Mesenchymal stem cell (in vitro differentiated cells and primary cell): ENCODE measurements at regions not wholly inside any gene's neighbourhood (a gene's known extent, or its start where the extent isn't known, plus 50 kb on each side); places are given as distances from the start of the nearest gene placed in this dataset.

Experiments used
- DNase-seq: peaks from one replicate; pipeline ENCODE4 v3.0.0-alpha.2; 2013
- H2AFZ ChIP-seq: one replicate; pipeline ENCODE4 v1.6.1; 2013; ENCODE audit warnings: low read depth, mild to moderate bottlenecking, control low read depth, inconsistent platforms, low read length, moderate library complexity
- H2AK5ac ChIP-seq: 2 replicates; pipeline ENCODE4 v1.6.1; 2013; ENCODE audit warnings: low read length, moderate library complexity, mild to moderate bottlenecking, inconsistent platforms; ENCODE audit not compliant: severe bottlenecking
- H2BK120ac ChIP-seq: one replicate; pipeline ENCODE4 v1.6.1; 2013; ENCODE audit warnings: low read depth, mild to moderate bottlenecking, inconsistent platforms, low read length, moderate library complexity
- H2BK12ac ChIP-seq, 2 experiments: one replicate each; pipeline ENCODE4 v1.6.1; 2013; ENCODE audit warnings: inconsistent platforms in 2 of 2, low read length in 2 of 2, mild to moderate bottlenecking in 2 of 2, moderate library complexity in 2 of 2, control low read depth in 1 of 2
- H2BK15ac ChIP-seq: one replicate; pipeline ENCODE4 v1.6.1; 2013; ENCODE audit warnings: mild to moderate bottlenecking, low read depth, inconsistent platforms; ENCODE audit not compliant: poor library complexity, severe bottlenecking
- H2BK5ac ChIP-seq: 2 replicates; pipeline ENCODE4 v1.6.1; 2013; ENCODE audit warnings: low read depth, mild to moderate bottlenecking, low read length, control low read depth, inconsistent platforms; ENCODE audit not compliant: poor library complexity, severe bottlenecking
- H3K14ac ChIP-seq, 2 experiments: one replicate each; pipeline ENCODE4 v1.6.1; 2013; ENCODE audit warnings: inconsistent platforms in 2 of 2, low read length in 2 of 2, control low read depth in 1 of 2, mild to moderate bottlenecking in 1 of 2, moderate library complexity in 1 of 2
- H3K18ac ChIP-seq, 2 experiments: one replicate each; pipeline ENCODE4 v1.6.1; 2013; ENCODE audit warnings: inconsistent platforms in 2 of 2, low read length in 2 of 2, control low read depth in 1 of 2, low read depth in 1 of 2, mild to moderate bottlenecking in 1 of 2
- H3K23ac ChIP-seq, 2 experiments: one replicate each; pipeline ENCODE4 v1.6.1; 2013; ENCODE audit warnings: inconsistent platforms in 2 of 2, low read length in 2 of 2, mild to moderate bottlenecking in 2 of 2, moderate library complexity in 2 of 2, control low read depth in 1 of 2
- H3K27ac ChIP-seq: 2 replicates; pipeline ENCODE4 v1.5.1; 2013; ENCODE audit warnings: mild to moderate bottlenecking, moderate library complexity, low read length, control low read depth, inconsistent platforms; ENCODE audit not compliant: poor library complexity, severe bottlenecking
- H3K27me3 ChIP-seq, 2 experiments: 2 replicates each; pipeline versions ENCODE4 v1.6.1 to v1.7.0; 2013; ENCODE audit warnings: low read length in 2 of 2, mild to moderate bottlenecking in 2 of 2, moderate library complexity in 2 of 2, control low read depth in 1 of 2, inconsistent platforms in 1 of 2; ENCODE audit not compliant: control insufficient read depth in 1 of 2, insufficient read depth in 1 of 2
- H3K36me3 ChIP-seq, 2 experiments: 2 replicates each; pipeline versions ENCODE4 v1.6.1 to v1.7.0; 2013; ENCODE audit warnings: low read length in 2 of 2, control low read depth in 1 of 2, inconsistent platforms in 1 of 2, low read depth in 1 of 2, mild to moderate bottlenecking in 1 of 2; ENCODE audit not compliant: insufficient read depth in 2 of 2, control insufficient read depth in 1 of 2
- H3K4ac ChIP-seq, 2 experiments: one replicate each; pipeline ENCODE4 v1.6.1; 2013; ENCODE audit warnings: inconsistent platforms in 2 of 2, low read length in 2 of 2, mild to moderate bottlenecking in 2 of 2, moderate library complexity in 2 of 2, control low read depth in 1 of 2, low read depth in 1 of 2
- H3K4me1 ChIP-seq: 2 replicates; pipeline ENCODE4 v1.6.1; 2013; ENCODE audit warnings: low read depth, low read length, control low read depth; ENCODE audit not compliant: control insufficient read depth, insufficient read depth
- H3K4me2 ChIP-seq: 2 replicates; pipeline ENCODE4 v1.6.1; 2013; ENCODE audit warnings: low read length, mild to moderate bottlenecking, inconsistent platforms; ENCODE audit not compliant: poor library complexity, severe bottlenecking
- H3K4me3 ChIP-seq, 2 experiments: 2 replicates each; pipeline versions ENCODE4 v1.5.1 to v1.7.0; 2013; ENCODE audit warnings: low read length in 2 of 2, mild to moderate bottlenecking in 2 of 2, control low read depth in 1 of 2, low read depth in 1 of 2; ENCODE audit not compliant: insufficient read depth in 1 of 2
- H3K79me1 ChIP-seq: replicated peaks from 2 replicates; pipeline ENCODE4 v1.6.1; 2013; ENCODE audit warnings: mild to moderate bottlenecking, control low read depth, low read length, inconsistent platforms; ENCODE audit not compliant: poor library complexity, severe bottlenecking
- H3K9ac ChIP-seq: 2 replicates; pipeline ENCODE4 v1.7.0; 2013; ENCODE audit warnings: mild to moderate bottlenecking, low read length, moderate library complexity
- H3K9me3 ChIP-seq: 2 replicates; pipeline ENCODE4 v1.7.0; 2013; ENCODE audit warnings: mild to moderate bottlenecking, low read length; ENCODE audit not compliant: control insufficient read depth
- H4K8ac ChIP-seq: one replicate; pipeline ENCODE4 v1.6.1; 2013; ENCODE audit warnings: inconsistent platforms, mild to moderate bottlenecking, low read length, moderate library complexity
- H4K91ac ChIP-seq: one replicate; pipeline ENCODE4 v1.6.1; 2013; ENCODE audit warnings: mild to moderate bottlenecking, low read length, inconsistent platforms
- WGBS: methylation state at CpG from one replicate; pipeline ENCODE4 v1.1.7; 2013; ENCODE audit warnings: mixed read lengths; 5-methylcytosine and 5-hydroxymethylcytosine counted together

GRCh38 chr4:123919576-123920098 is 523.0 kb downstream of the SPRY1 start:
- H3K4me2 ChIP-seq = no peak overlapping the region
- no peak overlapping the region for H4K8ac ChIP-seq
- H2BK120ac ChIP-seq = no peak overlapping the region
- H2BK12ac ChIP-seq = no peak overlapping the region
- H2BK15ac ChIP-seq = no peak overlapping the region
- peak overlapping the region in 1 of 2 experiments; percentile 15 for H3K4ac ChIP-seq
- H3K4me1 ChIP-seq = no peaks in the 10 kb centered on the region
- no peaks in the 10 kb centered on the region for H3K79me1 ChIP-seq
- H4K91ac ChIP-seq = no peak overlapping the region
- H3K23ac ChIP-seq = no peak overlapping the region
- H3K27ac ChIP-seq = no peak overlapping the region
- DNase-seq = no peak
- H3K27me3 ChIP-seq = no peaks in the 10 kb centered on the region
- no peak overlapping the region for H2AK5ac ChIP-seq
- no peaks in the 10 kb centered on the region for H3K36me3 ChIP-seq
- no peak overlapping the region for H3K4me3 ChIP-seq
- peak overlapping the region in 1 of 2 experiments; percentile 55 for H3K14ac ChIP-seq
- no peak overlapping the region for H2BK5ac ChIP-seq
- 97% methylated on average over 2 of the region's 4 CpGs for WGBS
- H3K18ac ChIP-seq = no peak overlapping the region
- peak overlapping the region; percentile 29 for H2AFZ ChIP-seq
- H3K9ac ChIP-seq = no peak overlapping the region
- no peaks in the 10 kb centered on the region for H3K9me3 ChIP-seq

- Histone ChIP-seq H3K79me1 (no peaks in the 10 kb centered on the region), H3K4me2 (no peak overlapping the region), H3K9me3 (no peaks in the 10 kb centered on the region), H3K9ac (no peak overlapping the region), H3K4me3 (no peak overlapping the region), H3K14ac (no peak overlapping the region), H3K4me1 (no peaks in the 10 kb centered on the region), H2AFZ (no peak overlapping the region), H3K27ac (no peak overlapping the region), H3K23ac (no peak overlapping the region), H2BK15ac (no peak overlapping the region), H4K91ac (no peak overlapping the region), H3K4ac (no peak overlapping the region), H2AK5ac (no peak overlapping the region), H2BK12ac (no peak overlapping the region), H3K36me3 (no peaks in the 10 kb centered on the region), H3K18ac (no peak overlapping the region), H3K27me3 (no peaks in the 10 kb centered on the region), H2BK120ac (no peak overlapping the region), H4K8ac (no peak overlapping the region), H2BK5ac (no peak overlapping the region)
- 63% methylated on average over 3 of the region's 5 CpGs for WGBS
- no peak for DNase-seq
Observed at GRCh38 chr4:123921339-123921738, 524.7 kb downstream of the SPRY1 start.

- no peak overlapping the region for H3K4me3 ChIP-seq
- H2BK15ac ChIP-seq = no peak overlapping the region
- H3K27ac ChIP-seq = no peak overlapping the region
- H3K4me1 ChIP-seq = no peaks in the 10 kb centered on the region
- H3K18ac ChIP-seq = no peak overlapping the region
- DNase-seq = no peak
- no peak overlapping the region for H2BK120ac ChIP-seq
- H2AK5ac ChIP-seq = no peak overlapping the region
- no peak overlapping the region for H2BK5ac ChIP-seq
- no peak overlapping the region for H3K14ac ChIP-seq
- H2BK12ac ChIP-seq = no peak overlapping the region
- no peak overlapping the region for H4K91ac ChIP-seq
- no peak overlapping the region for H3K23ac ChIP-seq
- H3K27me3 ChIP-seq = no peaks in the 10 kb centered on the region
- no peak overlapping the region for H3K9ac ChIP-seq
- H3K9me3 ChIP-seq = no peaks in the 10 kb centered on the region
- no peak overlapping the region for H2AFZ ChIP-seq
- H3K4me2 ChIP-seq = no peak overlapping the region
- H4K8ac ChIP-seq = no peak overlapping the region
- no peaks in the 10 kb centered on the region for H3K36me3 ChIP-seq
- H3K79me1 ChIP-seq = no peaks in the 10 kb centered on the region
- no peak overlapping the region for H3K4ac ChIP-seq
Observed at GRCh38 chr4:123922847-123923246, 526.3 kb downstream of the SPRY1 start.

- no peak overlapping the region for H3K9ac ChIP-seq
- H3K23ac ChIP-seq = no peak overlapping the region
- no peak overlapping the region for H3K4me3 ChIP-seq
- H3K36me3 ChIP-seq = no peaks in the 10 kb centered on the region
- H3K4me1 ChIP-seq = no peaks in the 10 kb centered on the region
- H3K27ac ChIP-seq = no peak overlapping the region
- no peaks in the 10 kb centered on the region for H3K79me1 ChIP-seq
- no peak overlapping the region for H2AFZ ChIP-seq
- WGBS = 68% methylated on average over 3 of the region's 3 CpGs
- no peak overlapping the region for H3K18ac ChIP-seq
- H2BK12ac ChIP-seq = no peak overlapping the region
- no peak overlapping the region for H2BK120ac ChIP-seq
- no peak overlapping the region for H2BK5ac ChIP-seq
- H4K91ac ChIP-seq = no peak overlapping the region
- H3K14ac ChIP-seq = no peak overlapping the region
- no peak overlapping the region for H3K4ac ChIP-seq
- no peak overlapping the region for H2BK15ac ChIP-seq
- peak; percentile 45 for DNase-seq
- no peaks in the 10 kb centered on the region for H3K9me3 ChIP-seq
- no peak overlapping the region for H2AK5ac ChIP-seq
- no peaks in the 10 kb centered on the region for H3K27me3 ChIP-seq
- no peak overlapping the region for H4K8ac ChIP-seq
- H3K4me2 ChIP-seq = no peak overlapping the region
Observed at GRCh38 chr4:123924536-123924935, 527.9 kb downstream of the SPRY1 start.
